Esophagus muscularis mucosa (tissue), 4 donors: ENCODE measurements at regions not wholly inside any gene's neighbourhood (a gene's known extent, or its start where the extent isn't known, plus 50 kb on each side); places are given as distances from the start of the nearest gene placed in this dataset.

ENCODE experiments used
- DNase-seq: peaks from one replicate; pipeline ENCODE4 v3.0.0-alpha.2; 2017; ENCODE audit errors: extremely low spot score
- H3K27ac ChIP-seq, 4 donors: fragments of 200-600 bp; sonication (generic); replicated peaks in 1 of 4; 1 replicate in 3 of 4; 2 replicates in 1 of 4; pipeline ENCODE4 v1.5.1; 2016 to 2019; ENCODE audit warnings: mild to moderate bottlenecking in 1 of 4
- H3K27me3 ChIP-seq, 4 donors: fragments of 200-600 bp; sonication (generic); one replicate each; pipeline versions ENCODE4 v1.5.1 to v1.6.0; 2016 to 2019
- H3K36me3 ChIP-seq, 4 donors: fragments of 200-600 bp; sonication (generic); one replicate each; pipeline ENCODE4 v1.5.1; 2016 to 2019
- H3K4me1 ChIP-seq, 4 donors: fragments of 200-600 bp; sonication (generic); one replicate each; pipeline ENCODE4 v1.5.1; 2016 to 2019
- H3K4me3 ChIP-seq, 4 donors: fragments of 200-600 bp; sonication (generic); 1 replicate in 2 of 4; 2 replicates in 2 of 4; pipeline ENCODE4 v1.5.1; 2016 to 2019; ENCODE audit warnings: mild to moderate bottlenecking in 4 of 4, moderate library complexity in 1 of 4
- H3K9me3 ChIP-seq, 4 donors: fragments of 200-600 bp; sonication (generic); 1 replicate in 3 of 4; 2 replicates in 1 of 4; pipeline ENCODE4 v1.5.1; 2016 to 2019
- CTCF ChIP-seq, 3 experiments: fragments of 200-600 bp in 2 of 3; fragments of 450-650 bp in 1 of 3; sonication (generic) in 2 of 3; IDR thresholded peaks; one replicate each; pipeline ENCODE4 v1.5.1; 2017 to 2019; ENCODE audit warnings: antibody characterized with exemption in 3 of 3, mild to moderate bottlenecking in 2 of 3, moderate library complexity in 1 of 3
- EP300 ChIP-seq: sonication (generic); formaldehyde crosslinking; IDR thresholded peaks from one replicate; pipeline ENCODE4 v1.6.1; 2017; ENCODE audit warnings: antibody characterized with exemption
- POLR2A ChIP-seq: fragments of 450-650 bp; IDR thresholded peaks from one replicate; pipeline ENCODE4 v1.6.1; 2017; ENCODE audit warnings: antibody characterized with exemption, moderate library complexity, mild to moderate bottlenecking, low read depth
- POLR2AphosphoS5 ChIP-seq, 2 donors: sonication (generic); formaldehyde crosslinking; IDR thresholded peaks; one replicate each; pipeline ENCODE4 v1.6.1; 2017; ENCODE audit warnings: antibody characterized with exemption in 2 of 2
- WGBS: methylation state at CpG from one replicate; pipeline ENCODE4 v1.1.5; 2018; 5-methylcytosine and 5-hydroxymethylcytosine counted together
- intact Hi-C: fragments of 100-400 bp; cut with DNase I; formaldehyde crosslinking; loops from one replicate; pipeline ENCODE4 v1.15.1; 2023

- intact Hi-C loops: no loop called here
- no peak overlapping the region for H3K4me3 ChIP-seq
- peaks cover 0 to 9% (median 0%) of the 10 kb centered on the region in 4 donors for H3K4me1 ChIP-seq
- H3K36me3 ChIP-seq: no peaks in the 10 kb centered on the region
- H3K27me3 ChIP-seq: no peaks in the 10 kb centered on the region
- TF ChIP-seq CTCF (IDR thresholded peaks at IDR 0.05) (no peak), POLR2AphosphoS5 (IDR thresholded peaks at IDR 0.05) (no peak), POLR2A (no peak), EP300 (no peak)
- DNase-seq: no peak
- H3K9me3 ChIP-seq: no peaks in the 10 kb centered on the region
- H3K27ac ChIP-seq: no peak overlapping the region
- 69% methylated on average over 2 of the region's 2 CpGs for WGBS
Observed at GRCh38 chr7:53303781-53304180, 268.3 kb downstream of the POM121L12 start.

- Histone ChIP-seq H3K9me3 (no peaks in the 10 kb centered on the region), H3K27ac (no peak overlapping the region), H3K4me1 (peaks cover 0 to 9% (median 0%) of the 10 kb centered on the region in 4 donors), H3K27me3 (no peaks in the 10 kb centered on the region), H3K4me3 (no peak overlapping the region), H3K36me3 (no peaks in the 10 kb centered on the region)
- WGBS: 83% methylated on average over 3 of the region's 3 CpGs
- intact Hi-C loops: no loop called here
- DNase-seq: no peak
- TF ChIP-seq EP300 (no peak), POLR2A (no peak), CTCF (IDR thresholded peaks at IDR 0.05) (no peak), POLR2AphosphoS5 (IDR thresholded peaks at IDR 0.05) (no peak)
Observed at GRCh38 chr7:53306846-53307245, 271.4 kb downstream of the POM121L12 start.

GRCh38 chr7:53311205-53311604, 275.8 kb downstream of the POM121L12 start:
- no peaks in the 10 kb centered on the region for H3K27me3 ChIP-seq
- peaks cover 0 to 8% (median 4%) of the 10 kb centered on the region in 4 donors for H3K4me1 ChIP-seq
- TF ChIP-seq POLR2AphosphoS5 (IDR thresholded peaks at IDR 0.05) (no peak), CTCF (IDR thresholded peaks at IDR 0.05) (no peak), EP300 (no peak), POLR2A (no peak)
- 83% methylated on average over 5 of the region's 5 CpGs for WGBS
- no peaks in the 10 kb centered on the region for H3K36me3 ChIP-seq
- H3K9me3 ChIP-seq: no peaks in the 10 kb centered on the region
- no peak overlapping the region for H3K4me3 ChIP-seq
- DNase-seq: no peak
- no peak overlapping the region for H3K27ac ChIP-seq
- intact Hi-C loops: no loop called here

GRCh38 chr7:53315981-53316380, 280.5 kb downstream of the POM121L12 start:
- Histone ChIP-seq H3K27ac (no peak overlapping the region), H3K9me3 (no peaks in the 10 kb centered on the region), H3K36me3 (no peaks in the 10 kb centered on the region), H3K27me3 (no peaks in the 10 kb centered on the region), H3K4me3 (no peak overlapping the region), H3K4me1 (peaks cover 0 to 10% (median 8%) of the 10 kb centered on the region in 4 donors)
- intact Hi-C loops: no loop called here
- no peak for TF ChIP-seq POLR2AphosphoS5 (IDR thresholded peaks at IDR 0.05)
- no peak for TF ChIP-seq CTCF (IDR thresholded peaks at IDR 0.05)
- no peak for TF ChIP-seq EP300
- TF ChIP-seq POLR2A: no peak
- 46% methylated on average over 6 of the region's 6 CpGs for WGBS
- DNase-seq: no peak

- H3K36me3 ChIP-seq: no peaks in the 10 kb centered on the region
- no peaks in the 10 kb centered on the region for H3K27me3 ChIP-seq
- no peak overlapping the region for H3K27ac ChIP-seq
- no peaks in the 10 kb centered on the region for H3K9me3 ChIP-seq
- intact Hi-C loops: no loop called here
- H3K4me3 ChIP-seq: no peak overlapping the region
- DNase-seq: no peak
- peaks cover 0 to 10% (median 8%) of the 10 kb centered on the region in 4 donors for H3K4me1 ChIP-seq
- TF ChIP-seq POLR2A (no peak), EP300 (no peak), POLR2AphosphoS5 (IDR thresholded peaks at IDR 0.05) (no peak), CTCF (IDR thresholded peaks at IDR 0.05) (no peak)
- 94% methylated on average over 4 of the region's 4 CpGs for WGBS
Observed at GRCh38 chr7:53318566-53318965, 283.1 kb downstream of the POM121L12 start.
